KMS-11 (cell line): ENCODE measurements at regions not wholly inside any gene's neighbourhood (a gene's known extent, or its start where the extent isn't known, plus 50 kb on each side); places are given as distances from the start of the nearest gene placed in this dataset.
"Not testable (repeated sequence)": the region's sequence is repeated elsewhere in the genome, so short reads cannot be mapped to it uniquely, and the experiment has no call there.

ENCODE experiments used
- H2AFZ ChIP-seq: fragments of 200-600 bp; sonication (generic); 2 replicates; pipeline ENCODE4 v1.6.1; 2016; ENCODE audit warnings: antibody characterized with exemption, mixed run types, low read depth
- H3K27ac ChIP-seq: fragments of 200-600 bp; sonication (generic); 2 replicates; pipeline ENCODE4 v1.6.1; 2016; ENCODE audit warnings: mild to moderate bottlenecking, mixed run types
- H3K27me3 ChIP-seq: fragments of 200-600 bp; sonication (generic); 2 replicates; pipeline ENCODE4 v1.6.1; 2017; ENCODE audit warnings: mild to moderate bottlenecking, low read depth, mixed run types, moderate library complexity; ENCODE audit not compliant: insufficient read depth
- H3K36me3 ChIP-seq: fragments of 200-600 bp; sonication (generic); 2 replicates; pipeline ENCODE4 v1.6.1; 2017; ENCODE audit warnings: mild to moderate bottlenecking, mixed run types; ENCODE audit not compliant: insufficient read depth
- H3K4me1 ChIP-seq: fragments of 200-600 bp; sonication (generic); 2 replicates; pipeline ENCODE4 v1.6.1; 2016; ENCODE audit warnings: mild to moderate bottlenecking, low read depth, mixed run types; ENCODE audit not compliant: poor library complexity, severe bottlenecking
- H3K4me2 ChIP-seq: fragments of 200-600 bp; sonication (generic); 2 replicates; pipeline ENCODE4 v1.7.0; 2016; ENCODE audit warnings: mild to moderate bottlenecking, mixed run types
- H3K4me3 ChIP-seq: fragments of 200-600 bp; sonication (generic); IDR thresholded peaks from 2 replicates; pipeline ENCODE4 v1.6.1; 2017; ENCODE audit warnings: low read depth, low read length, mixed read lengths; ENCODE audit not compliant: insufficient read depth
- H3K79me2 ChIP-seq: fragments of 200-600 bp; sonication (generic); 2 replicates; pipeline ENCODE4 v1.6.1; 2016; ENCODE audit warnings: low read depth, mixed run types; ENCODE audit not compliant: insufficient read depth
- H3K9ac ChIP-seq: fragments of 200-600 bp; sonication (generic); 2 replicates; pipeline ENCODE4 v1.6.1; 2016; ENCODE audit warnings: mild to moderate bottlenecking, mixed run types
- H4K20me1 ChIP-seq: fragments of 200-600 bp; sonication (generic); 2 replicates; pipeline ENCODE4 v1.6.1; 2016; ENCODE audit warnings: mild to moderate bottlenecking, mixed run types; ENCODE audit not compliant: insufficient read depth
- TF ChIP-seq, protein P1 (sequence below): fragments of 200-600 bp; sonication (generic); conservative IDR thresholded peaks from 2 replicates; pipeline ENCODE4 v1.6.1; 2017; ENCODE audit warnings: low read depth, mild to moderate bottlenecking, antibody characterized with exemption, low read length, moderate library complexity, mixed read lengths

DNA sequence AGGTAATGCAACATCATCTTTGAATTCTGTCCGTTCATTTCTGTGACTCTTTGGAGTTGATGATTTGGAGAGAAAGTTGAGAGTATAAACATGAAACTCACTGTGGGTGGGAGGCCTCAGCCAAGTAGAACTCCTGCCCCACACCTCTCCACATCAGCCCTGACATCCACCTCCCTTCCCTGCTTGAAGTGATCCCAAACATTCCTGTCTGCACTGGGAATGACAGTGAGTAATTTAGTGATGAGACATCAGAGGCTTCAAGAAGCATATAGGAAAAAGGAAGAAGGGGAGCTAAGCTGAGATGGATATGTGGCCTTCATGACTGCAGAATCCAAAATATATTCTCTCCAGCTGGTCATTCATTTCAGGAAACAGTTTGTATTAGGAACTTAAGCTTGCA is 151.8 kb downstream of the SPATA18 start:
- H3K27ac ChIP-seq: no peak overlapping the region
- no peak overlapping the region for H2AFZ ChIP-seq
- H3K4me2 ChIP-seq: no peak overlapping the region
- H3K36me3 ChIP-seq: no peaks in the 10 kb centered on the region
- H3K27me3 ChIP-seq: no peaks in the 10 kb centered on the region
- H4K20me1 ChIP-seq: no peaks in the 10 kb centered on the region
- no peak overlapping the region for H3K9ac ChIP-seq
- TF ChIP-seq, protein P1, sequence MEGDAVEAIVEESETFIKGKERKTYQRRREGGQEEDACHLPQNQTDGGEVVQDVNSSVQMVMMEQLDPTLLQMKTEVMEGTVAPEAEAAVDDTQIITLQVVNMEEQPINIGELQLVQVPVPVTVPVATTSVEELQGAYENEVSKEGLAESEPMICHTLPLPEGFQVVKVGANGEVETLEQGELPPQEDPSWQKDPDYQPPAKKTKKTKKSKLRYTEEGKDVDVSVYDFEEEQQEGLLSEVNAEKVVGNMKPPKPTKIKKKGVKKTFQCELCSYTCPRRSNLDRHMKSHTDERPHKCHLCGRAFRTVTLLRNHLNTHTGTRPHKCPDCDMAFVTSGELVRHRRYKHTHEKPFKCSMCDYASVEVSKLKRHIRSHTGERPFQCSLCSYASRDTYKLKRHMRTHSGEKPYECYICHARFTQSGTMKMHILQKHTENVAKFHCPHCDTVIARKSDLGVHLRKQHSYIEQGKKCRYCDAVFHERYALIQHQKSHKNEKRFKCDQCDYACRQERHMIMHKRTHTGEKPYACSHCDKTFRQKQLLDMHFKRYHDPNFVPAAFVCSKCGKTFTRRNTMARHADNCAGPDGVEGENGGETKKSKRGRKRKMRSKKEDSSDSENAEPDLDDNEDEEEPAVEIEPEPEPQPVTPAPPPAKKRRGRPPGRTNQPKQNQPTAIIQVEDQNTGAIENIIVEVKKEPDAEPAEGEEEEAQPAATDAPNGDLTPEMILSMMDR: no peak
- H3K79me2 ChIP-seq: no peaks in the 10 kb centered on the region
- H3K4me3 ChIP-seq: no peak overlapping the region
- H3K4me1 ChIP-seq: no peaks in the 10 kb centered on the region

DNA sequence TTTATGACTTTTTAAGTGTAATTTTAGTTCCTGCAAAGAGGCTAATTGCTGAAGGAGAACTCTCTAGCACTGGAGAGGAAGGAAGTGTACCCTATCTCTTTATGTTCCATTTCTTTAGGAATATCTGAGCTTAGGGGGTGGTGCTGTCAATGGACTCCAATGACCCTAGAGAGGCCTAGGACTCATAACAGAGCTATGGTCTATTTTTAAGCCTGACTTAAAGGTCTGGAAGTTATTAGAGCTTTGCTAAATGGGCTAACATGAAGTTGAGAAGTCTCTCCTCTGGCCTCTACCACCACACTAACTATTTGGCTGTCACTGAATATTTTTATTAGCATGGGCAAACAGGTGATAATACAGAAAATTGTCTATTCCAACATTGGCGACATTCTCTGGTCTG is 152.2 kb downstream of the SPATA18 start:
- no peak overlapping the region for H3K4me3 ChIP-seq
- H3K79me2 ChIP-seq: no peaks in the 10 kb centered on the region
- no peak overlapping the region for H3K4me2 ChIP-seq
- no peaks in the 10 kb centered on the region for H3K27me3 ChIP-seq
- no peaks in the 10 kb centered on the region for H3K36me3 ChIP-seq
- TF ChIP-seq, protein P1: no peak
- H3K27ac ChIP-seq: no peak overlapping the region
- no peak overlapping the region for H2AFZ ChIP-seq
- no peak overlapping the region for H3K9ac ChIP-seq
- no peaks in the 10 kb centered on the region for H3K4me1 ChIP-seq
- H4K20me1 ChIP-seq: no peaks in the 10 kb centered on the region

DNA sequence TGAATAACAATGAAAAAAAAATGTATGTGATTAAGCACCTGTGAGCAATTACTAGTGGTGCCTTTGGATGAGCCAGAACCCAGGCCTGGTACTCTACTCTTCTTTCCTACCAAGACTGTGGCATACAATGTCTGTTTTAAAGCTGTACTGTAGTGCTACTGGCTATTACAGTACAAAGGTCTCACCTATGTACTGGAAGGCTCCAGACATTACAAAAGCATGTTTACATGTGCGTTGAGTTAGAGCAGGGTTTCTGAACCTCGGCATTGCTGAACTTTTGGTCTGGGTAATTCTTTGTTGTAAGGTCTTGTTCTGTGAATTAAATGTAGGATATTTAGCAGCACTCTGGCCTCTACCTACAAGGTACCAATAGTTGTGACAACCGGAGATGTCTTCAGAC is 153.8 kb downstream of the SPATA18 start:
- TF ChIP-seq, protein P1: no peak
- Histone ChIP-seq H3K36me3 (no peaks in the 10 kb centered on the region), H3K4me2 (no peak overlapping the region), H2AFZ (no peak overlapping the region), H3K27ac (no peak overlapping the region), H4K20me1 (no peaks in the 10 kb centered on the region), H3K79me2 (no peaks in the 10 kb centered on the region), H3K4me1 (no peaks in the 10 kb centered on the region), H3K9ac (no peak overlapping the region), H3K27me3 (no peaks in the 10 kb centered on the region), H3K4me3 (no peak overlapping the region)

DNA sequence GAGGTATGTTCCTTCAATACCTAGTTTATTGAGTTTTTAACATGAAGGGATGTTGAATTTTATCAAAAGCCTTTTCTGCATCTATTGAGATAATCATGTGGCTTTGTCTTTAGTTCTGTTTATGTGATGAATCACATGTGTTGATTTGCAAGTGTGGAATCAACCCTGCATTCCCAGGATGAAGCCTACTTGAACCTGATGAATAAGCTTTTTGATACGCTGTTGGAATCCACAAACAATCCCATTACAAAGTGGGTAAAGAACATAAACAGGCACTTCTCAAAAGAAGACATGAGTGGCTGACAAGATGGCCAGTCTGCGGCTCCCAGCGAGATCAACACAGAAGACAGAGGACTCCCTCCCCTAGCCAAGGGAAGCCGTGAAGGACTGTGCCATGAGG is 156.0 kb downstream of the SPATA18 start:
- not testable (repeated sequence) for H4K20me1 ChIP-seq, H3K4me2 ChIP-seq, H3K4me3 ChIP-seq, H3K36me3 ChIP-seq, H3K27me3 ChIP-seq, H3K27ac ChIP-seq, H3K9ac ChIP-seq, H3K4me1 ChIP-seq, H3K79me2 ChIP-seq, H2AFZ ChIP-seq

DNA sequence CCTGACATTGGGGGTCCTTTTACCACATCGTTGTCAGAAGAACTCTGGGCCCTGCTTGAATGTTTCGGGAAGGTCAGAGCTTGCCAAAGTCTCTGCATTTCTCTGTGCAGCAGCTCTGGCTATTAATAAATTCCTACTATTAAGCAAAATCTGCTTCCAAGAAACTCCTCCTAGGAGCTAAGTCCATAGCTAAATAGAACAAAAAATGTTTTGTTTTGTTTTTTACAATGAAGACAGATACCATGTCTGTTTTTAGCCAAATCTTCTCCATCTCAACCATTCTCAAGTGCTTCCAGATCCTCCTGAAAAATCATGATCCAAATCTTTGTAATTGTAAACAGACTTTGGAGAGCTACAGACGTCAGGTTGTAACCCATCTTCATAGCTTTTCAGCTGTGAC is 161.6 kb downstream of the SPATA18 start:
- H4K20me1 ChIP-seq: no peaks in the 10 kb centered on the region
- no peak overlapping the region for H2AFZ ChIP-seq
- no peaks in the 10 kb centered on the region for H3K79me2 ChIP-seq
- H3K4me3 ChIP-seq: no peak overlapping the region
- H3K27me3 ChIP-seq: no peaks in the 10 kb centered on the region
- H3K27ac ChIP-seq: no peak overlapping the region
- TF ChIP-seq, protein P1: no peak
- no peak overlapping the region for H3K4me2 ChIP-seq
- H3K4me1 ChIP-seq: no peaks in the 10 kb centered on the region
- no peaks in the 10 kb centered on the region for H3K36me3 ChIP-seq
- no peak overlapping the region for H3K9ac ChIP-seq
